T-cell (primary cell): ENCODE measurements at regions not wholly inside any gene's neighbourhood (a gene's known extent, or its start where the extent isn't known, plus 50 kb on each side); places are given as distances from the start of the nearest gene placed in this dataset.

Experiments used
- ATAC-seq, 4 experiments: fragments of 200-7000 bp in 3 of 4; fragments of 150-1000 bp in 1 of 4; cut with Tn5 transposase; replicated peaks in 1 of 4; 1 replicate in 3 of 4; 2 replicates in 1 of 4; pipeline ENCODE4 v1.10.0; 2021; ENCODE audit warnings: moderate library complexity in 3 of 4, mild to moderate bottlenecking in 2 of 4, moderate number of reproducible peaks in 1 of 4
- CTCF ChIA-PET, 2 donors: fragments of 300-600 bp; sonication (Branson Sonifier 250); formaldehyde crosslinking; loops; one replicate each; lab custom pipeline; 2022; ENCODE audit warnings: antibody characterized with exemption in 2 of 2; lab: Charles Lee
- POLR2A ChIA-PET, 2 donors: fragments of 300-600 bp; sonication (Branson Sonifier 250); formaldehyde crosslinking; loops; one replicate each; lab custom pipeline; 2022; ENCODE audit warnings: antibody characterized with exemption in 2 of 2; lab: Charles Lee
- DNase-seq, 35 experiments: peaks; one replicate each; pipeline versions ENCODE4 v3.0.0 to v3.0.0-alpha.2; 2013 to 2023
- H3K27ac ChIP-seq: one replicate; pipeline ENCODE4 v1.5.1; 2013; ENCODE audit warnings: low read length
- H3K27me3 ChIP-seq, 2 experiments: replicated peaks in 1 of 2; 1 replicate in 1 of 2; 2 replicates in 1 of 2; pipeline versions ENCODE4 v1.6.1 to v1.7.0; 2013; ENCODE audit warnings: low read length in 1 of 2, mixed read lengths in 1 of 2; ENCODE audit not compliant: control insufficient read depth in 2 of 2, insufficient read depth in 2 of 2; ENCODE audit errors: extremely low read depth in 1 of 2
- H3K36me3 ChIP-seq, 2 donors: 1 replicate in 1 of 2; 2 replicates in 1 of 2; pipeline versions ENCODE4 v1.6.1 to v1.7.0; 2013; ENCODE audit warnings: low read length in 1 of 2; ENCODE audit not compliant: control insufficient read depth in 2 of 2, insufficient read depth in 1 of 2; ENCODE audit errors: extremely low read depth in 1 of 2
- H3K4me1 ChIP-seq, 2 experiments: 1 replicate in 1 of 2; 2 replicates in 1 of 2; pipeline versions ENCODE4 v1.6.1 to v1.7.0; 2013; ENCODE audit warnings: low read length in 2 of 2, mixed read lengths in 1 of 2; ENCODE audit not compliant: insufficient read depth in 2 of 2, control insufficient read depth in 1 of 2; ENCODE audit errors: extremely low read depth in 1 of 2
- H3K4me3 ChIP-seq, 2 donors: 1 replicate in 1 of 2; 2 replicates in 1 of 2; pipeline versions ENCODE4 v1.5.1 to v1.7.0; 2013; ENCODE audit warnings: mild to moderate bottlenecking in 2 of 2, low read length in 1 of 2, moderate library complexity in 1 of 2; ENCODE audit not compliant: control insufficient read depth in 1 of 2; ENCODE audit errors: extremely low read depth in 1 of 2
- H3K9me3 ChIP-seq: 2 replicates; pipeline ENCODE4 v1.7.0; 2013
- H3K27ac Mint-ChIP-seq, 2 donors: one replicate each; pipeline ENCODE4 v1.8.0; 2020 to 2021; ENCODE audit warnings: mild to moderate bottlenecking in 2 of 2, mixed read lengths in 2 of 2
- H3K27me3 Mint-ChIP-seq, 2 donors: one replicate each; pipeline ENCODE4 v1.8.0; 2021 to 2022; ENCODE audit warnings: mixed read lengths in 2 of 2
- H3K36me3 Mint-ChIP-seq: one replicate; pipeline ENCODE4 v1.8.0; 2021; ENCODE audit warnings: mixed read lengths
- H3K4me1 Mint-ChIP-seq, 3 donors: one replicate each; pipeline ENCODE4 v1.8.0; 2020 to 2022; ENCODE audit warnings: mixed read lengths in 3 of 3, mild to moderate bottlenecking in 1 of 3
- H3K4me3 Mint-ChIP-seq, 3 donors: one replicate each; pipeline ENCODE4 v1.8.0; 2020 to 2022; ENCODE audit warnings: mild to moderate bottlenecking in 3 of 3, mixed read lengths in 3 of 3, moderate library complexity in 3 of 3
- H3K9me3 Mint-ChIP-seq, 3 donors: one replicate each; pipeline ENCODE4 v1.8.0; 2020 to 2022; ENCODE audit warnings: mixed read lengths in 3 of 3
- WGBS: methylation state at CpG from one replicate; pipeline ENCODE4 v1.1.5; 2013; ENCODE audit warnings: missing lambda C conversion rate; ENCODE audit not compliant: insufficient coverage; 5-methylcytosine and 5-hydroxymethylcytosine counted together

- Mint-ChIP-seq H3K4me1 (no peaks in the 10 kb centered on the region), H3K36me3 (no peaks in the 10 kb centered on the region), H3K27me3 (no peaks in the 10 kb centered on the region), H3K9me3 (peaks cover 3 to 18% (median 6%) of the 10 kb centered on the region in 3 donors), H3K4me3 (no peak overlapping the region), H3K27ac (no peak overlapping the region)
- H3K4me3 ChIP-seq, result no peak overlapping the region
- no peaks in the 10 kb centered on the region for H3K4me1 ChIP-seq
- no CpG with 5 or more reads among the region's 4 CpGs for WGBS
- H3K27me3 ChIP-seq, result no peaks in the 10 kb centered on the region
- ATAC-seq, result no peak
- H3K9me3 ChIP-seq, result no peaks in the 10 kb centered on the region
- no peak overlapping the region for H3K27ac ChIP-seq
- CTCF ChIA-PET, result no interaction called here
- DNase-seq, result no peak
- H3K36me3 ChIP-seq, result no peaks in the 10 kb centered on the region
- POLR2A ChIA-PET, result no interaction called here
These were observed 2480.8 kb downstream of the PCDH9 start for GRCh38 chr13:64749301-64749700.

GRCh38 chr13:64746845-64747244 is 2483.3 kb downstream of the PCDH9 start:
- DNase-seq, result no peak
- H3K9me3 ChIP-seq, result no peaks in the 10 kb centered on the region
- no peak overlapping the region for H3K4me3 Mint-ChIP-seq

GRCh38 chr13:64740493-64740892 is 2489.6 kb downstream of the PCDH9 start:
- Histone ChIP-seq H3K4me1 (no peaks in the 10 kb centered on the region), H3K27ac (no peak overlapping the region), H3K27me3 (no peaks in the 10 kb centered on the region), H3K4me3 (no peak overlapping the region), H3K9me3 (no peaks in the 10 kb centered on the region), H3K36me3 (no peaks in the 10 kb centered on the region)
- Mint-ChIP-seq H3K27me3 (no peaks in the 10 kb centered on the region), H3K4me1 (no peaks in the 10 kb centered on the region), H3K4me3 (no peak overlapping the region), H3K9me3 (peaks cover 15 to 23% (median 22%) of the 10 kb centered on the region in 3 donors), H3K27ac (no peak overlapping the region), H3K36me3 (no peaks in the 10 kb centered on the region)
- 53% methylated on average over 2 of the region's 2 CpGs for WGBS
- DNase-seq (no peak), ATAC-seq (no peak)
- POLR2A ChIA-PET, result no interaction called here
- CTCF ChIA-PET, result no interaction called here

More at GRCh38 chr13:64746845-64747244, 2483.3 kb downstream of the PCDH9 start:
- no peaks in the 10 kb centered on the region for H3K36me3 Mint-ChIP-seq
- POLR2A ChIA-PET, result no interaction called here
- no peaks in the 10 kb centered on the region for H3K27me3 Mint-ChIP-seq
- H3K4me3 ChIP-seq, result no peak overlapping the region
- peaks cover 6 to 14% (median 9%) of the 10 kb centered on the region in 3 donors for H3K9me3 Mint-ChIP-seq
- H3K27ac ChIP-seq, result no peak overlapping the region
- CTCF ChIA-PET, result no interaction called here
- no peaks in the 10 kb centered on the region for H3K36me3 ChIP-seq
- WGBS, result 100% methylated on average over 1 of the region's 2 CpGs
- ATAC-seq, result no peak
- no peaks in the 10 kb centered on the region for H3K4me1 ChIP-seq
- H3K27me3 ChIP-seq, result no peaks in the 10 kb centered on the region
- no peaks in the 10 kb centered on the region for H3K4me1 Mint-ChIP-seq
- no peak overlapping the region for H3K27ac Mint-ChIP-seq

- H3K36me3 Mint-ChIP-seq, result no peaks in the 10 kb centered on the region
- no peak for DNase-seq
These were observed 2504.6 kb downstream of the PCDH9 start for GRCh38 chr13:64725492-64725891.

GRCh38 chr13:64723724-64724123 is 2506.4 kb downstream of the PCDH9 start:
- ATAC-seq, result no peak
- H3K4me1 ChIP-seq, result no peaks in the 10 kb centered on the region
- 20% methylated on average over 1 of the region's 2 CpGs for WGBS
- Mint-ChIP-seq H3K36me3 (no peaks in the 10 kb centered on the region), H3K27ac (no peak overlapping the region), H3K4me1 (no peaks in the 10 kb centered on the region), H3K27me3 (no peaks in the 10 kb centered on the region), H3K9me3 (peaks cover 8 to 9% (median 9%) of the 10 kb centered on the region in 3 donors), H3K4me3 (no peak overlapping the region)
- H3K27ac ChIP-seq, result no peak overlapping the region
- ChIA-PET POLR2A (no interaction called here), CTCF (no interaction called here)
- DNase-seq, result no peak
- H3K27me3 ChIP-seq, result no peaks in the 10 kb centered on the region
- no peaks in the 10 kb centered on the region for H3K36me3 ChIP-seq
- H3K4me3 ChIP-seq, result no peak overlapping the region
- no peaks in the 10 kb centered on the region for H3K9me3 ChIP-seq

More at GRCh38 chr13:64725492-64725891, 2504.6 kb downstream of the PCDH9 start:
- ChIA-PET POLR2A (no interaction called here), CTCF (interaction anchor here in 1 of 2 donors (0.6 kb wide), 1 partner anchor 11 kb away, joined by 4 read pairs; no protein-coding TSS in a partner anchor)
- Mint-ChIP-seq H3K4me3 (no peak overlapping the region), H3K9me3 (peaks cover 6 to 9% (median 9%) of the 10 kb centered on the region in 3 donors), H3K4me1 (no peaks in the 10 kb centered on the region), H3K27ac (no peak overlapping the region), H3K27me3 (no peaks in the 10 kb centered on the region)
- no peak for ATAC-seq
- Histone ChIP-seq H3K36me3 (no peaks in the 10 kb centered on the region), H3K27me3 (no peaks in the 10 kb centered on the region), H3K4me3 (no peak overlapping the region), H3K27ac (no peak overlapping the region), H3K9me3 (no peaks in the 10 kb centered on the region), H3K4me1 (no peaks in the 10 kb centered on the region)
- WGBS, result 83% methylated on average over 2 of the region's 7 CpGs

GRCh38 chr13:64718116-64718515 is 2512.0 kb downstream of the PCDH9 start:
- no peak overlapping the region for H3K4me3 ChIP-seq
- H3K27ac ChIP-seq, result no peak overlapping the region
- no peaks in the 10 kb centered on the region for H3K4me1 ChIP-seq
- ChIA-PET CTCF (no interaction called here), POLR2A (no interaction called here)
- H3K9me3 ChIP-seq, result no peaks in the 10 kb centered on the region
- no peak overlapping the region for H3K27ac Mint-ChIP-seq
- H3K27me3 Mint-ChIP-seq, result no peaks in the 10 kb centered on the region
- no peak overlapping the region for H3K4me3 Mint-ChIP-seq
- no peak for DNase-seq
- no peaks in the 10 kb centered on the region for H3K36me3 Mint-ChIP-seq
- WGBS, result 75% methylated on average over 2 of the region's 2 CpGs
- ATAC-seq, result no peak
- no peaks in the 10 kb centered on the region for H3K36me3 ChIP-seq
- no peaks in the 10 kb centered on the region for H3K27me3 ChIP-seq
- no peaks in the 10 kb centered on the region for H3K4me1 Mint-ChIP-seq
- peaks cover 5 to 12% (median 8%) of the 10 kb centered on the region in 3 donors for H3K9me3 Mint-ChIP-seq

- no peak overlapping the region for H3K27ac Mint-ChIP-seq
- no peaks in the 10 kb centered on the region for H3K36me3 ChIP-seq
- WGBS, result 71% methylated on average over 1 of the region's 2 CpGs
- H3K4me1 ChIP-seq, result no peaks in the 10 kb centered on the region
- H3K9me3 ChIP-seq, result no peaks in the 10 kb centered on the region
- ATAC-seq (no peak), DNase-seq (no peak)
- H3K4me3 ChIP-seq, result no peak overlapping the region
- H3K9me3 Mint-ChIP-seq, result peaks cover 5 to 12% (median 8%) of the 10 kb centered on the region in 3 donors
- ChIA-PET CTCF (no interaction called here), POLR2A (no interaction called here)
- no peaks in the 10 kb centered on the region for H3K36me3 Mint-ChIP-seq
- no peak overlapping the region for H3K27ac ChIP-seq
- H3K4me3 Mint-ChIP-seq, result no peak overlapping the region
- no peaks in the 10 kb centered on the region for H3K27me3 ChIP-seq
- H3K27me3 Mint-ChIP-seq, result no peaks in the 10 kb centered on the region
- no peaks in the 10 kb centered on the region for H3K4me1 Mint-ChIP-seq
These were observed 2513.2 kb downstream of the PCDH9 start for GRCh38 chr13:64716936-64717335.
